ENCODE measurements at regions not wholly inside any gene's neighbourhood (a gene's known extent, or its start where the extent isn't known, plus 50 kb on each side); places are given as distances from the start of the nearest gene placed in this dataset.

GRCh38 chr11:98862169-98862568 lies 158.6 kb upstream of the CNTN5 start:
- no peak overlapping the region for H3K4me3 ChIP-seq (ENCODE audit: low read depth, low read length)
- no peak for DNase-seq (ENCODE audit: low read depth)
- no peak for TF ChIP-seq CTCF (conservative IDR thresholded peaks at IDR 0.05; ENCODE audit: low read depth, low read length)

- TF ChIP-seq CTCF (conservative IDR thresholded peaks at IDR 0.05; ENCODE audit: low read depth, low read length) = no peak
- no peak for DNase-seq (ENCODE audit: low read depth)
- no peak overlapping the region for H3K4me3 ChIP-seq (ENCODE audit: low read depth, low read length)
Observed at GRCh38 chr11:98871690-98872089, 149.1 kb upstream of the CNTN5 start.

- no peak for TF ChIP-seq CTCF (conservative IDR thresholded peaks at IDR 0.05; ENCODE audit: low read depth, low read length)
- H3K4me3 ChIP-seq (ENCODE audit: low read depth, low read length) = no peak overlapping the region
- no peak for DNase-seq (ENCODE audit: low read depth)
Observed at GRCh38 chr11:98874050-98874449, 146.7 kb upstream of the CNTN5 start.

GRCh38 chr11:98895936-98896335 lies 124.8 kb upstream of the CNTN5 start:
- no peak overlapping the region for H3K4me3 ChIP-seq (ENCODE audit: low read depth, low read length)
- no peak for TF ChIP-seq CTCF (conservative IDR thresholded peaks at IDR 0.05; ENCODE audit: low read depth, low read length)
- no peak for DNase-seq (ENCODE audit: low read depth)

GRCh38 chr11:98940913-98941312 lies 79.8 kb upstream of the CNTN5 start:
- H3K4me3 ChIP-seq (ENCODE audit: low read depth, low read length) = no peak overlapping the region
- TF ChIP-seq CTCF (conservative IDR thresholded peaks at IDR 0.05; ENCODE audit: low read depth, low read length) = no peak
- no peak for DNase-seq (ENCODE audit: low read depth)

- TF ChIP-seq CTCF (conservative IDR thresholded peaks at IDR 0.05; ENCODE audit: low read depth, low read length) = no peak
- no peak for DNase-seq (ENCODE audit: low read depth)
- no peak overlapping the region for H3K4me3 ChIP-seq (ENCODE audit: low read depth, low read length)
Observed at GRCh38 chr11:98944461-98944860, 76.3 kb upstream of the CNTN5 start.

- no peak overlapping the region for H3K4me3 ChIP-seq (ENCODE audit: low read depth, low read length)
- no peak for DNase-seq (ENCODE audit: low read depth)
- no peak for TF ChIP-seq CTCF (conservative IDR thresholded peaks at IDR 0.05; ENCODE audit: low read depth, low read length)
Observed at GRCh38 chr11:98952107-98952506, 68.6 kb upstream of the CNTN5 start.
